Duodenal mucosa (tissue), 2 donors: ENCODE measurements at regions not wholly inside any gene's neighbourhood (a gene's known extent, or its start where the extent isn't known, plus 50 kb on each side); places are given as distances from the start of the nearest gene placed in this dataset.

Experiments used
- H3K27ac ChIP-seq: one replicate; pipeline ENCODE4 v1.7.0; 2013; ENCODE audit warnings: low read depth, low read length
- H3K27me3 ChIP-seq, 2 donors: one replicate each; pipeline ENCODE4 v1.7.0; 2013; ENCODE audit warnings: low read length in 2 of 2, control low read depth in 1 of 2; ENCODE audit not compliant: insufficient read depth in 2 of 2, control insufficient read depth in 1 of 2
- H3K36me3 ChIP-seq, 2 donors: one replicate each; pipeline ENCODE4 v1.7.0; 2013; ENCODE audit warnings: low read length in 2 of 2, control low read depth in 1 of 2; ENCODE audit not compliant: insufficient read depth in 2 of 2, control insufficient read depth in 1 of 2
- H3K4me1 ChIP-seq, 2 donors: one replicate each; pipeline ENCODE4 v1.7.0; 2013; ENCODE audit warnings: low read length in 2 of 2, control low read depth in 1 of 2; ENCODE audit not compliant: insufficient read depth in 2 of 2, control insufficient read depth in 1 of 2
- H3K4me3 ChIP-seq, 2 donors: one replicate each; pipeline ENCODE4 v1.7.0; 2013; ENCODE audit warnings: low read length in 2 of 2, low read depth in 1 of 2
- H3K9ac ChIP-seq, 2 donors: one replicate each; pipeline ENCODE4 v1.7.0; 2013; ENCODE audit warnings: low read length in 2 of 2, low read depth in 1 of 2
- H3K9me3 ChIP-seq, 2 donors: one replicate each; pipeline ENCODE4 v1.7.0; 2013; ENCODE audit warnings: low read length in 2 of 2, control low read depth in 1 of 2; ENCODE audit not compliant: control insufficient read depth in 1 of 2

DNA sequence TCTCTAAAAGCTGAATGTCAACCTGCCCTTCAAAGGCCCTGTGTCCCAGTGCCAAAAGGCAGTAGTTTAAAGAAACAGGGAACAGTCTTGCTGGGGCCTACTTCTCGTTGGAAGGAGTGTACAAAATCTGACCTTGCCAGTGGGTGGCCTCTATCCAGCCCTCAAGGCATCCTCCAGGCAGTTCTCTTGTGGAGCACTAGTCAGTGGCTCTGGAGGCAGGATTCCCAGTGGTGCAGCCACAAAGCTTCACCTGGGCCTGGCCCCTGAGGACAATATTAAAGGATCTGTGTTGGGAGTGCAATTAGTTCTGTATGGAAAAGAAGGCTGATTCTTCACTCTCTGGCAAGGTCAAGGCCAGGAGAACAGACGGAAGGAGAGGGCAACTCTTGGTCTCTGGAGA is 237.8 kb upstream of the ADAMTS9 start:
- Histone ChIP-seq H3K9ac (no peak overlapping the region), H3K9me3 (no peaks in the 10 kb centered on the region), H3K27ac (no peak overlapping the region), H3K4me3 (no peak overlapping the region), H3K4me1 (no peaks in the 10 kb centered on the region), H3K36me3 (no peaks in the 10 kb centered on the region), H3K27me3 (no peaks in the 10 kb centered on the region)

DNA sequence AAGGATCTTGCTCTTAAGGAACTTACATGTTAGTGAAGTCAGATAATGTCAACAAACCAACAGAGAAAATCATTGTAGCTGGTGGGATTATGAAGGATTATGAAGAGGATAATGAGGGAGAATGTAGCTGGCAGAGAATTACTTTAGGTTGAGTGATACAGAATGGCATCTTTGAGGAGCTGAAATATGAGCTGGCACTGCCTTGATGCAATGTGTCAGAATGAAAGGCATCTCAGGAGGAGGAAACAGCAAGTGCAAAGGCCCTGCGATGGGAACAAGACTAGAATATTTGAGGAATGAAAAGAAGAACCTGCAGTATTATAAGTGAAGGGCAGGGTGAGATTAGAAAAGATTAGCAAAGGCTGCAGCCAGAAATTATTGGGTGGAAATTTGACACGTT is 237.2 kb upstream of the ADAMTS9 start:
- no peak overlapping the region for H3K9ac ChIP-seq
- no peaks in the 10 kb centered on the region for H3K27me3 ChIP-seq
- H3K27ac ChIP-seq = no peak overlapping the region
- no peak overlapping the region for H3K4me3 ChIP-seq
- no peaks in the 10 kb centered on the region for H3K36me3 ChIP-seq
- no peaks in the 10 kb centered on the region for H3K4me1 ChIP-seq
- no peaks in the 10 kb centered on the region for H3K9me3 ChIP-seq

DNA sequence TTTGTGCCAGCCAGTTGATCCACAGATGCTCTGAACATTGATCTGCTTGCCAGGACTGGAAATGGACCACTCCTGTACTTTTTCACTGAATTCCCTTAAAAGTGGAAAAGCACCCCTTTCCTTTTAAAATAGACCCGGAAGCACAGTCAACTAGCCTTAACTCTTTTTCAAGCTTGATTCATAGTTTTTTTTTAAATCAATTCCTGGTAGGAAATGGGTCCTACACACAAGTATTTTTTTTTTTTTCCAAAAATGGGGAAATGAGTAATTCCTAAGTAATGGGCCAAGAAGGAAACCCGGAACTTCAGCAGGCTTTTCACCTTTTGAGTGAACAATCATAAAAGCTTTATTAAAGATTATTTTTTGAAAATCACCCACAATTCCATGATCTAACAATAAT is 234.4 kb upstream of the ADAMTS9 start:
- Histone ChIP-seq H3K4me1 (no peaks in the 10 kb centered on the region), H3K9me3 (no peaks in the 10 kb centered on the region), H3K27ac (no peak overlapping the region), H3K4me3 (no peak overlapping the region), H3K9ac (no peak overlapping the region), H3K36me3 (no peaks in the 10 kb centered on the region), H3K27me3 (no peaks in the 10 kb centered on the region)

DNA sequence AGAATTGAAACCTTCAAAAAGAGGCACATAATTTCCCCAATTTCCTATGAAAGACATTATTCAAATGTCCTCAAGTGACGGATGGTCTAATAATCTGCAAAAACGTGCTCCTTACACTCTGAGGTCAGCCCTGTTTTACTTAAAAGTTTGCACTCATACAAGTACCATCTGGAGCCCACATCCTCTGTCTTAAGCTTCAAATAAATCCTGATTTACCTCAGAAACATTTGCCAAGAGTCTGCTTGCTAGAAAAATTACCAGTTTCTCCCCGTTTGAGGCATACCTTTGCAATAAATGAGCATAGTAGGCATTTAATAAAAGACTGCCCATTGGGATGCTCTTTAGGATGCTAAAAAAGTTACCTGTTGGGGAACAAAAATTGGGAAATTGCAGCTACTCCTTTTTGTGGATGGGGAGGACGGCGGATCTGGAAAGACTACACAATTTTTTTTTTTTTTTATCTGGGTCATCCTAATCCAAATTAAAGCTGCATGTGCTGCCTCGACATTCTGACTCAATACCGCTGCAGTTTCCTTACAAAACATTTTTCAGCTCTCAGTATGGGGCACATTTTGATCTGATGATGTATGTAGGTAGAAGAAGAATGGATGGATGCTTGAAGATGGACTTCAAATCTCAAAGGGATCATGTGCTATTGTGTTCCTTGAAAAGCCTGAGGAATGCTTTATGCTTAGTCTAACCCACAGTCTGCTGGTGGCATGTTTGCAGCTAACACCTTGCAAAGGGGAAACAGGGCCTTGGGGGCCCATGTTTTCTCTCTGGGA is 233.7 kb upstream of the ADAMTS9 start:
- Histone ChIP-seq H3K4me3 (no peak overlapping the region), H3K9ac (no peak overlapping the region), H3K27ac (no peak overlapping the region), H3K9me3 (no peaks in the 10 kb centered on the region), H3K27me3 (no peaks in the 10 kb centered on the region), H3K4me1 (no peaks in the 10 kb centered on the region), H3K36me3 (no peaks in the 10 kb centered on the region)

DNA sequence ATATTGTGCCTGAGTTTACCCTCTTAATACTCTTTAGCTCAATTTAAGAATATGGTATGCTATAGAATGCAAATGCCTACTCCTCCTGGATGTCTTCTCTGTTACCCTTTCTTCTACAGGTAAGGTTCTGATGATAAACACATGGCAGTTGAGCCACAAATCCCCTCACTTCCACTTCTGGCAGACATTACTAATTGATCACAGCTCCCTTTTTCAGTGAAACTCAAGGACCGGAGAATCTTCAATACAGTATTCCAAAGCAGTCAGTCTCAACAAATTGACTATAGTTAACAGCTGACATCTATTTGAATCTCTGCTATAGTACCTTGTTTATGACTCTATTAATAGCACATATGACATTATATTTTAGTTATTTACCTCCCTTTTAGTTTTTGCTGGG is 232.1 kb upstream of the ADAMTS9 start:
- Histone ChIP-seq H3K27me3 (no peaks in the 10 kb centered on the region), H3K36me3 (no peaks in the 10 kb centered on the region), H3K9me3 (no peaks in the 10 kb centered on the region), H3K4me3 (no peak overlapping the region), H3K27ac (no peak overlapping the region), H3K9ac (no peak overlapping the region), H3K4me1 (peaks cover 0 to 10% of the 10 kb centered on the region in 2 donors)

DNA sequence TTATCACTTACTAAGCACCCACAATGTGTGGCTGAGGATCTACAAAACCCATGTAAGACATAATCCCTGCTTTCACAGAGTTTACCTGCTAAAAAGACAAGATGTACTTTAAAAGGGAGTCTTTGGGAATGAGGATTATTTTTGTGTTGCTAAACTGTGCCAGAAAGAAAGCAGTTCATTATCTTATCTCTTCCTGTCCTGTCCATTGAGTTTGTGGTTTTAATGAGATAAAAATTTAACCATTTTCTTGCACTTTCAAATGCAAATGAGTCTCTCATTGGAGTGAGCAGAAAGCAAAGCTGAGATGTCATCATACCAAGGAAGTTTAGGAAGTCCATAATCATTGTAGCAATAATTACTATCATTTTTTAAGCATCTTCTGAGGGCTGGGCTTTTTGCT is 231.2 kb upstream of the ADAMTS9 start:
- H3K27ac ChIP-seq = no peak overlapping the region
- H3K36me3 ChIP-seq = no peaks in the 10 kb centered on the region
- no peaks in the 10 kb centered on the region for H3K27me3 ChIP-seq
- no peaks in the 10 kb centered on the region for H3K9me3 ChIP-seq
- no peak overlapping the region for H3K9ac ChIP-seq
- peaks cover 0 to 10% of the 10 kb centered on the region in 2 donors for H3K4me1 ChIP-seq
- no peak overlapping the region for H3K4me3 ChIP-seq

DNA sequence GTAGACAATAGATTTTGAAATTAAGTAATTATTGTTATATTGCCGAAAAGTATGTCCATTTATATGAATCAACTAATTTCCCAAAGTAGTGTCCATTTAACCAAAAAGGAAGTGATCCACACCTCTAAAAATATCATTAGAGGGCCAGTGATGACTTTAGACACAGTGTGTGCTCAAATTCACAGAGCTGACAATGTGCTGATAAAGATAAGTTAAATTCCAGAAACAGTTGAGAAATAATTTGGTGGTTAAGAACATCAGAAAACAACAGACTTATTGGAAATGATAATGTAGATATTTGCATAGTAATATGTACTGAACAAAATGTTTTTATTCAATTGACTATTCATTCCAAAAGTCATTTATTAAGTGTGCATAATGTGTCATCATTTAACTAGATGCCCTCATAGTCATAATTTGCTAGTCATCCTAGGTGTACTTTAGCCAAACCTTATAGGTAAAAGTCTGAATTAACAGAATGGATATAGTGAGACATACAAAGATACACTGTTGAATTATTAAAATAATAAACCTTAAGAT is 230.2 kb upstream of the ADAMTS9 start:
- no peaks in the 10 kb centered on the region for H3K27me3 ChIP-seq
- no peaks in the 10 kb centered on the region for H3K36me3 ChIP-seq
- H3K27ac ChIP-seq = no peak overlapping the region
- peaks cover 0 to 10% of the 10 kb centered on the region in 2 donors for H3K4me1 ChIP-seq
- H3K9ac ChIP-seq = no peak overlapping the region
- no peak overlapping the region for H3K4me3 ChIP-seq
- no peaks in the 10 kb centered on the region for H3K9me3 ChIP-seq

DNA sequence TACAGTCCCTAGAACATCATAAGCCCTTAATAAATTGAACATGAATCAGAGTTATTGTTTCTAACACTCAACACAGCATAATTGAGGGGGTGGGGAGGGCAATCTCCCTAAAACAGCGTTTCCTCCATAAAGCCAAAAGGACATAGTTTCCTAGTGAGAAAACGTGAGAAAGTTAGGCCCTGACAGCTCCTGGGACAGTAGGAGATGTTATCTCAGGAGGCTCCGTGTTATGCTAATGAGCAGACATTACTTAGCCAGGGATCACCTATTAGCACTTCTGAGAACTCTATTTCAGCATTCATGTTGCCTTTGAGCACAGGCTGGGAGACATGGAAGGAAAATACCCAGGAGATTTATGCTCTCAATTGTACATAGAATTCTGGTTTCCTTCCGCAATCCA is 229.1 kb upstream of the ADAMTS9 start:
- Histone ChIP-seq H3K36me3 (no peaks in the 10 kb centered on the region), H3K27me3 (no peaks in the 10 kb centered on the region), H3K27ac (no peak overlapping the region), H3K9ac (no peak overlapping the region), H3K4me3 (no peak overlapping the region), H3K4me1 (peaks cover 0 to 10% of the 10 kb centered on the region in 2 donors), H3K9me3 (no peaks in the 10 kb centered on the region)

DNA sequence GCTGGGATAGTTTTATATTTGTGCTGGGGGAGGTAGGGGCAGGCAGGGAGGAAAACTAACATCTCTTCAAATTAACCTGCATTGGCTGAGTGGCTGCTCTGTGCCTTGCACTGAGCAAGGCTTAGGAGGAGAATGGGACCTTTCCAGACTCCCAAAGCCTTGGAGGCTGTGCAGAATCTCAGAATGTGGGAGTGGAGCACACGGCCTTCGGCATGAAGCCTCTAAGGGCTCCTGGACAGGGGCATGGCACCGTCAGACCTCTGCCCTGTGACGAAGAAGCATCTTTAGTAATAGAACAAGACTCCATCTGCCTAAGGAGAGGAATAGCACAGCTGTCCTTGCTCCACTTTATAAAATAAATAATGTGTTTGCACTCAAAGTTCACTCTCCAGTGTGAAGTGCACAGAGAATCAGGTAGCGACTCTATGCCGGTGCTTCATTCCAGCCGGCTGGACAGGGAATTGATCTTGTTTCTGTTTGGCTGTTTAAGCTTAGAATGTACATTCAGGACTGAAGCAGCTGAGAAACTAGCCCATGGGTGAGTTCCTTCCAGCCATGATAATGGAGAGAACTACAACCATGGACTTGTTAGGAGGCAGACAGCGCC is 228.5 kb upstream of the ADAMTS9 start:
- Histone ChIP-seq H3K27me3 (no peaks in the 10 kb centered on the region), H3K27ac (no peak overlapping the region), H3K4me1 (peaks cover 0 to 10% of the 10 kb centered on the region in 2 donors), H3K4me3 (no peak overlapping the region), H3K9ac (no peak overlapping the region), H3K36me3 (no peaks in the 10 kb centered on the region), H3K9me3 (no peaks in the 10 kb centered on the region)

DNA sequence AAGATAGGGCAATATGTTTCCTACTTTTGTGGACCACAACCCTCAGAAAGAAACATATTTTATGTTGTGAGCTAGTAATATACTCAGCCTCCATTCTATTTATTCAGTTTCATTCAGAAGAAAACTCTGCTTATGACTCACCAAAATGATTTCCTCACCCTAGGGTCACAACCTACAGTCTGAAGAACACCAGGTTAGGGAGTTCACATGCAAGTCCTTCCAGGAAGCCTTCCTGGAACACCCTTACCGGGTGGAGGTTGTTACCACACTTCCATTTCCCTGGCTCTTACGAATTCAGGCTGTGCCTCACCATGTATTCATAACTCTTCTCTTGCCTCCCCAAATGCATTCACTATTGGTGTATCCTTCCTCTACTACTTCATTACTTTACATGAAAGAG is 228.0 kb upstream of the ADAMTS9 start:
- no peaks in the 10 kb centered on the region for H3K27me3 ChIP-seq
- no peaks in the 10 kb centered on the region for H3K36me3 ChIP-seq
- peaks cover 0 to 10% of the 10 kb centered on the region in 2 donors for H3K4me1 ChIP-seq
- no peak overlapping the region for H3K27ac ChIP-seq
- no peak overlapping the region for H3K4me3 ChIP-seq
- H3K9me3 ChIP-seq = no peaks in the 10 kb centered on the region
- H3K9ac ChIP-seq = no peak overlapping the region
